Heart left ventricle (tissue), 16 donors: ENCODE measurements at regions not wholly inside any gene's neighbourhood (a gene's known extent, or its start where the extent isn't known, plus 50 kb on each side); places are given as distances from the start of the nearest gene placed in this dataset.

Source experiments
- ATAC-seq, 4 donors: fragments of 200-7000 bp; cut with Tn5 transposase; one replicate each; pipeline ENCODE4 v1.9.1; 2020 to 2022; ENCODE audit warnings: moderate library complexity in 4 of 4, mild to moderate bottlenecking in 3 of 4, moderate number of reproducible peaks in 1 of 4
- DNase-seq, 5 donors: peaks; one replicate each; pipeline ENCODE4 v3.0.0-alpha.2; 2020
- H3K27ac ChIP-seq, 12 donors: fragments of 200-600 bp; sonication (generic) in 4 of 12; one replicate each; pipeline versions ENCODE4 v1.5.0 to v1.8.0; 2016 to 2022; ENCODE audit warnings: mild to moderate bottlenecking in 2 of 12
- H3K27me3 ChIP-seq, 9 donors: fragments of 200-600 bp; sonication (generic) in 2 of 9; one replicate each; pipeline versions ENCODE4 v1.5.1 to v1.8.0; 2016 to 2022; ENCODE audit warnings: mild to moderate bottlenecking in 3 of 9
- H3K36me3 ChIP-seq, 9 donors: fragments of 200-600 bp; sonication (generic) in 2 of 9; one replicate each; pipeline versions ENCODE4 v1.5.0 to v1.8.0; 2018 to 2022; ENCODE audit warnings: mild to moderate bottlenecking in 2 of 9
- H3K4me1 ChIP-seq, 12 donors: fragments of 200-600 bp; sonication (generic) in 4 of 12; one replicate each; pipeline versions ENCODE4 v1.5.0 to v1.8.0; 2016 to 2022; ENCODE audit warnings: mild to moderate bottlenecking in 3 of 12
- H3K4me3 ChIP-seq, 12 donors: fragments of 200-600 bp; sonication (generic) in 4 of 12; one replicate each; pipeline versions ENCODE4 v1.5.0 to v1.8.0; 2017 to 2022; ENCODE audit warnings: mild to moderate bottlenecking in 9 of 12, moderate library complexity in 4 of 12
- H3K9me3 ChIP-seq, 12 donors: fragments of 200-600 bp; sonication (generic) in 4 of 12; one replicate each; pipeline versions ENCODE4 v1.5.0 to v1.8.0; 2016 to 2022; ENCODE audit warnings: mild to moderate bottlenecking in 1 of 12
- CTCF ChIP-seq, 12 donors: fragments of 200-600 bp; sonication (generic) in 4 of 12; IDR thresholded peaks; one replicate each; pipeline versions ENCODE4 v1.5.0 to v1.8.0; 2018 to 2022; ENCODE audit warnings: antibody characterized with exemption in 12 of 12, mild to moderate bottlenecking in 5 of 12
- POLR2A ChIP-seq, 2 donors: fragments of 450-650 bp; IDR thresholded peaks; one replicate each; pipeline ENCODE4 v1.6.1; 2017; ENCODE audit warnings: antibody characterized with exemption in 2 of 2, mild to moderate bottlenecking in 2 of 2, moderate library complexity in 2 of 2
- WGBS, 4 donors: extraction: QIAGEN DNeasy Blood & Tissue Kit in 2 of 4; methylation state at CpG; one replicate each; pipeline versions ENCODE4 v1.1.5 to v1.1.7; 2013 to 2018; 5-methylcytosine and 5-hydroxymethylcytosine counted together
- intact Hi-C, 10 donors: fragments of 100-400 bp; cut with DNase I; formaldehyde crosslinking; loops; one replicate each; pipeline versions ENCODE4 v1.11.1 to v1.14.2; 2022
- donor health status: ischemic (EF 13 %, LVEDD 7.1; RV severe dilation, severe dysfunction).
- donor health status: healthy with polysubstance abuse.
- donor health status: DM: no; HTN: yes; CAD: no.
- donor health status: DM: no; HTN: no; CAD: no.
- donor health status: ischemic (EF 25% LVEDD 6.9; RV normal size, moderate dysfunction).
- donor health status: ischemic (EF 25% LVEDD 5.7; RV mildly dilated, moderate dysfunction).
- donor health status: healthy.
- donor health status: DM: yes; HTN: yes; CAD: no.
- donor health status: ischemic (EF 35%, LVEDD 5.7; RV mildly dilated, moderate dysfunction).
- donor health status: nonischemic (EF 11% LVEDD 7.7; RV severe dilation, severe dysfunction).
- donor health status: DM: yes; HTN: yes; CAD: no.
- donor health status: PGD.
- donor health status: ischemic (EF 29% LVEDD 5.4; RV normal size, mild dysfunction).
- donor health status: nonischemic (EF 23%, LVEDD 6.1; RV moderate dilation, normal function).

- H3K27me3 ChIP-seq = no peaks in the 10 kb centered on the region
- 87 to 90% (median 88%) methylated on average over 2 of the region's 2 CpGs for WGBS, 4 donors
- H3K27ac ChIP-seq = no peak overlapping the region
- DNase-seq (no peak), ATAC-seq (no peak)
- H3K9me3 ChIP-seq = no peaks in the 10 kb centered on the region
- TF ChIP-seq CTCF (IDR thresholded peaks at IDR 0.05) = no peak
- no peak for TF ChIP-seq POLR2A (IDR thresholded peaks at IDR 0.05)
- H3K36me3 ChIP-seq = no peaks in the 10 kb centered on the region
- no peak overlapping the region for H3K4me3 ChIP-seq
- peaks cover 0 to 18% (median 12%) of the 10 kb centered on the region in 12 donors for H3K4me1 ChIP-seq
- intact Hi-C loops = no loop called here
These were observed 345.8 kb downstream of the ZNF536 start for GRCh38 chr19:30718014-30718413.

GRCh38 chr19:30717381-30717780 is 345.2 kb downstream of the ZNF536 start:
- Histone ChIP-seq H3K4me3 (no peak overlapping the region), H3K4me1 (peaks cover 0 to 18% (median 12%) of the 10 kb centered on the region in 12 donors), H3K27ac (no peak overlapping the region), H3K27me3 (no peaks in the 10 kb centered on the region), H3K36me3 (no peaks in the 10 kb centered on the region), H3K9me3 (no peaks in the 10 kb centered on the region)
- no peak for TF ChIP-seq CTCF (IDR thresholded peaks at IDR 0.05)
- intact Hi-C loops = no loop called here
- no peak for DNase-seq
- no peak for ATAC-seq
- WGBS, 4 donors = 82 to 87% (median 84%) methylated on average over 5 of the region's 5 CpGs

GRCh38 chr19:30712431-30713337 is 340.5 kb downstream of the ZNF536 start:
- DNase-seq = no peak
- peaks cover 0 to 10% (median 0%) of the 10 kb centered on the region in 9 donors for H3K27me3 ChIP-seq
- no peaks in the 10 kb centered on the region for H3K9me3 ChIP-seq
- TF ChIP-seq CTCF (IDR thresholded peaks at IDR 0.05) (no peak), POLR2A (IDR thresholded peaks at IDR 0.05) (no peak)
- no peaks in the 10 kb centered on the region for H3K4me1 ChIP-seq
- H3K36me3 ChIP-seq = no peaks in the 10 kb centered on the region
- 69 to 78% (median 73%) methylated on average over 7 of the region's 7 CpGs for WGBS, 4 donors
- H3K27ac ChIP-seq = no peak overlapping the region
- no peak overlapping the region for H3K4me3 ChIP-seq
- no peak for ATAC-seq
- intact Hi-C loops = no loop called here

GRCh38 chr19:30711826-30712225 is 339.6 kb downstream of the ZNF536 start:
- Histone ChIP-seq H3K27me3 (peaks cover 0 to 10% (median 0%) of the 10 kb centered on the region in 9 donors), H3K4me1 (no peaks in the 10 kb centered on the region), H3K9me3 (no peaks in the 10 kb centered on the region), H3K27ac (no peak overlapping the region), H3K36me3 (no peaks in the 10 kb centered on the region), H3K4me3 (no peak overlapping the region)
- WGBS, 4 donors = 91 to 95% (median 92%) methylated on average over 4 of the region's 4 CpGs
- TF ChIP-seq CTCF (IDR thresholded peaks at IDR 0.05) (no peak), POLR2A (IDR thresholded peaks at IDR 0.05) (no peak)
- ATAC-seq = no peak
- no peak for DNase-seq
- intact Hi-C loops = no loop called here
